Ovary (tissue), 3 donors: ENCODE measurements at regions not wholly inside any gene's neighbourhood (a gene's known extent, or its start where the extent isn't known, plus 50 kb on each side); places are given as distances from the start of the nearest gene placed in this dataset.

Experiments
- CTCF ChIP-seq, 3 donors: fragments of 450-650 bp in 2 of 3; fragments of 200-600 bp in 1 of 3; IDR thresholded peaks; one replicate each; pipeline versions ENCODE4 v1.5.1 to v1.8.0; 2016 to 2022; ENCODE audit warnings: antibody characterized with exemption in 3 of 3, mild to moderate bottlenecking in 1 of 3
- EP300 ChIP-seq: sonication (generic); formaldehyde crosslinking; IDR thresholded peaks from one replicate; pipeline ENCODE4 v1.6.1; 2017; ENCODE audit warnings: antibody characterized with exemption
- POLR2A ChIP-seq: fragments of 450-650 bp; IDR thresholded peaks from one replicate; pipeline ENCODE4 v1.6.1; 2017; ENCODE audit warnings: antibody characterized with exemption, mild to moderate bottlenecking, moderate library complexity
- donor health status: DM: no; HTN: no; CAD: no.

- TF ChIP-seq POLR2A (no peak), CTCF (IDR thresholded peaks at IDR 0.05) (no peak), EP300 (no peak)
Observed at GRCh38 chr15:35627696-35628095, 81.7 kb upstream of the DPH6 start.
